Fibroblast of the aortic adventitia (primary cell): ENCODE measurements at regions not wholly inside any gene's neighbourhood (a gene's known extent, or its start where the extent isn't known, plus 50 kb on each side); places are given as distances from the start of the nearest gene placed in this dataset.

Experiments used
- DNase-seq: peaks from one replicate; pipeline ENCODE4 v3.0.0-alpha.2; 2010; ENCODE audit warnings: low read depth
- H3K4me3 ChIP-seq: 2 replicates; pipeline ENCODE4 v1.5.1; 2011; ENCODE audit warnings: low read depth, mild to moderate bottlenecking, control low read depth, low read length, moderate library complexity
- CTCF ChIP-seq: IDR thresholded peaks from 2 replicates; pipeline ENCODE4 v1.5.1; 2011; ENCODE audit warnings: mild to moderate bottlenecking, low read length, control low read depth, inconsistent platforms; ENCODE audit not compliant: insufficient read depth

DNA sequence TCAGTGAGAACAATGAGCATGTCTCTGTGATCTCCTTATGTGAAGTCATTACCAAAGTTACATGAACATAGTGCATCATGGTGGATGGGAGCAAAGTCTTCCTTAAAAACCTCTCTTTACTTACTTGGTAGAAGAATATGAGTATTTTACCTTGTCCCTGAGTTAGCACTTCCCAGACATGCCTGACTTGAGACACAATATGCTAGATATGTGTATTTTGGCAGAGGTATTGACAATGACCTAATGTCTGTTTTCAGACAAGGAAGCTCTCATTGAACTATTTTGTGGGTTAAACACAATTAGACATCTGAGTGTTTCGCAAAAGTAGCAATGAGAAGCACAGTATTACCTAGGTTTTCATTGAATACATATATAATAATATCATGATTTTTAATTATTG lies 99.1 kb upstream of the MC4R start:
- no peak for TF ChIP-seq CTCF
- DNase-seq: peak; percentile 15
- no peak overlapping the region for H3K4me3 ChIP-seq

GRCh38 chr18:60485201-60485600 lies 112.6 kb upstream of the MC4R start:
- peak; percentile 39 for DNase-seq
- no peak for TF ChIP-seq CTCF
- H3K4me3 ChIP-seq: no peak overlapping the region

GRCh38 chr18:60493066-60493465 lies 120.5 kb upstream of the MC4R start:
- no peak for TF ChIP-seq CTCF
- H3K4me3 ChIP-seq: no peak overlapping the region
- DNase-seq: no peak

GRCh38 chr18:60499675-60500074 lies 127.1 kb upstream of the MC4R start:
- no peak overlapping the region for H3K4me3 ChIP-seq
- DNase-seq: no peak
- no peak for TF ChIP-seq CTCF

DNA sequence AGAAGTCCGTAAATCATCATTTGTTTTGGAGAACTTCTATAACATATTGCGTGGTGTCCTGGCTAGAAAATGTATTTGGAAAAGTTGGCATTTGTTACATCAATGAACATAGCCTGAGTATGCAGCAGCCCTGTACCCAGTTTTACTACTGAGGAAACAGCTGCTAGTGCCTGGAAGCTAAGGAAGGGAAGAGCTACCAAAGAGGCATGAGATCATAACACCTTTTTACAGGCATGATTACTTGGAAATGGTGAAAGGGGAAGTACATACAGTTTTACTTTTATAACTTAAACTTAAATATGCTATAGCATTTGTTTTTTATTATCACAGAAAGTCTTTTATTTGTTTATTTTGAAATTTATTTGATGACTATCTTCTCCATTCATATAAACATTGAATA lies 128.4 kb upstream of the MC4R start:
- no peak for TF ChIP-seq CTCF
- DNase-seq: no peak
- no peak overlapping the region for H3K4me3 ChIP-seq

DNA sequence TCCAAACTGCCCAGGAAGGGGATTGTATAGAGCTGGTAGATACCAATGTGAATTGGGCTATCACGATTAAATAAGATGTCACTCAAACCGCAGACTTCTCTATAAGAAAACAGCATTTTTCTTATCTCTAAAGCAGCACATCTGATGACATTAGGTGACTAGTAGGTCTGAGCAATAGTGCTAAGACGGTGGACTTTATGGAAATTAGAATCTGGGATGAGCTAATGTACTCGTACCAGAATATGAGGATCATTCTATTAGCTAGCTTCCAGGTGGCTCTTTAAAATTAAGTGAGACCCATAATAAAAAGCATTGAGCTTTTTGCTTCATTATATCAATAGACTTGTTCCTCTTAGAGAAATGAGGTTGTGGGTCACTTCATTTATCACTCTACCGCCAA lies 130.0 kb upstream of the MC4R start:
- DNase-seq: no peak
- no peak for TF ChIP-seq CTCF

DNA sequence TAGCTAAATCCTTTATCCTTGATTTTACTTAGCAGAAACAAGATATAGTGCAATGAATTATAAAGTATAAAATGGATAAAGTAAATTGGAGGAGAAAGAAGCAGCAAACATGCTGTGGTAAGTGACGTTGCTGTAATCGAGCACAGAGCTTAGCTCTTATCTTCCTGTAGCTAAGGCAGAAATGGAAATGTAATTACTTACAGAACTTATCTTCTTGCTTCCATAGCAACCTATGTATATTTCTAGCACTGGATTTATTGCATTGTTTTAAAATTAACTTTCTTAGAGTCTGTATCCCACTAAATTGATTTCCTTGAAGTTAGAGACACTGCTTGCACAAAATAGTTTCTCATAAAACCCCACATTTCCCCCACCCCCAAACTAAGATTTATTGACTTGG lies 130.6 kb upstream of the MC4R start:
- no peak overlapping the region for H3K4me3 ChIP-seq
- DNase-seq: no peak
- no peak for TF ChIP-seq CTCF

More for the DNA sequence above, 130.0 kb upstream of the MC4R start:
- no peak overlapping the region for H3K4me3 ChIP-seq
